NCI-H1417 (cell line): ENCODE measurements at regions not wholly inside any gene's neighbourhood (a gene's known extent, or its start where the extent isn't known, plus 50 kb on each side); places are given as distances from the start of the nearest gene placed in this dataset.
A peak's percentile ranks its signal among the peaks of the same experiment; 100 is the strongest.

ENCODE experiments used
- DNase-seq, 3 experiments: peaks; one replicate each; lab custom pipeline; 2025; lab: John Stamatoyannopoulos, UW

GRCh38 chr20:16678779-16679178 lies 51.0 kb upstream of the SNRPB2 start:
- no peak for DNase-seq

GRCh38 chr20:16676891-16677290 lies 52.9 kb upstream of the SNRPB2 start:
- no peak for DNase-seq

- no peak for DNase-seq
Observed at GRCh38 chr20:16675001-16675564, 54.7 kb upstream of the SNRPB2 start.

- no peak for DNase-seq
Observed at GRCh38 chr20:16674243-16674642, 55.6 kb upstream of the SNRPB2 start.

GRCh38 chr20:16672299-16672698 lies 57.5 kb upstream of the SNRPB2 start:
- DNase-seq, result no peak

GRCh38 chr20:16671753-16672152 lies 58.1 kb upstream of the SNRPB2 start:
- no peak for DNase-seq

GRCh38 chr20:16666272-16666671 lies 63.6 kb upstream of the SNRPB2 start:
- DNase-seq, result no peak

- no peak for DNase-seq
Observed at GRCh38 chr20:16664020-16664419, 65.8 kb upstream of the SNRPB2 start.

- DNase-seq, result no peak
Observed at GRCh38 chr20:16662467-16662866, 67.4 kb upstream of the SNRPB2 start.

- DNase-seq, result no peak
Observed at GRCh38 chr20:16661756-16662155, 68.1 kb upstream of the SNRPB2 start.

- DNase-seq, result peak in 2 of 3 experiments; percentile 12 to 57
Observed at GRCh38 chr20:16654858-16655535, 74.8 kb upstream of the SNRPB2 start.

- DNase-seq, result no peak
Observed at GRCh38 chr20:16653266-16653665, 76.6 kb upstream of the SNRPB2 start.

- peak in 2 of 3 experiments; percentile 14 to 66 for DNase-seq
Observed at GRCh38 chr20:16647875-16648597, 74.8 kb upstream of the KIF16B start.

- DNase-seq, result no peak
Observed at GRCh38 chr20:16641511-16642023, 68.3 kb upstream of the KIF16B start.

- no peak for DNase-seq
Observed at GRCh38 chr20:16639027-16639941, 66.0 kb upstream of the KIF16B start.

GRCh38 chr20:16637797-16638196 lies 64.5 kb upstream of the KIF16B start:
- DNase-seq, result no peak

GRCh38 chr20:16626849-16627248 lies 53.6 kb upstream of the KIF16B start:
- DNase-seq, result no peak

- DNase-seq, result no peak
Observed at GRCh38 chr20:16624106-16624505, 50.9 kb upstream of the KIF16B start.
